ENCODE measurements at regions not wholly inside any gene's neighbourhood (a gene's known extent, or its start where the extent isn't known, plus 50 kb on each side); places are given as distances from the start of the nearest gene placed in this dataset.

DNA sequence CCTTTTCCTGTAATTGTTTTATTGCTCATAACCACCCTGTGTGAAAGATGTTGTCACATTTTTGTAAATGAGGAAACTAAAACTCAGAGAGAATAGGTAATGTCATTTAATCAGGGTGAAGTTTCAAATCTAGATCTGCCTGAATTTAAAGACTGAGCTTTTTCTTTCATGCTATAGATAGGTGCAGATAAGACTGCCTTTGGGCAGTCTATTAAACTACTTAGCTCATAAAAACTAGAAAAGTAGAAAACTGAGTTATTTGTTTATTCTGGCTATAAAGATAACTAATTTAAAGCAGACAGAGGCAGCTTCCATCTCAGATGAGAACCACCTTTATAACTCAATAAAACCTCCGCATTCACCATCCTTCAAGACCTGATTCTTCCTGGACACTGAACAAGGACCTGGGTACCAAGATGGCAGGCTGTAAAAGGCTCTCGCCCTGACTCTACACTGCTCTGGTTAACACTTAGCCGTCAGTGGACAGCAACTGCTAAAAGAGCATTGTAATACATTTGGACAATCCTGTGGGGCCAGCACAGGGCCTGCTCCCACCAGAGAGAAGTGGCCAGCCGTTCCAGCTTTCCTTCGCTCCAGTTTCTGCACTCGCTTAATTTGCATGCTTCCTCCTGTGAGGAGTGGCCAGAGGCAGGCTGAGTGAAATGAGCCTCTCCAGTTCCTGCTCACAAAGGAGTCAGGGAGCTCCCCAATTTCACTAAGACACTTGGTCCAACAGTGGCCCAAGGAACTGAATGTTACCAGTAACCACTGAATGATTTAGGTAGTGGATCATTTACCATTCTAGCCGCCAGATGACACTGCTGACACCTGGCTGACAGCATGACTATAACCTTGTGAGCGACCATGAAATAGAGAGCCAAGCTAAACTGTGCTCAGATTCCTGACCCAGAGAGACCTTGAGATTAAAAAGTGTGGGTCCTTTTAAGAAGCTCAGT is 566.4 kb downstream of the EFNA5 start:
- intact Hi-C loops (cut with DNase I; ENCODE audit: low total_unique reads) = no loop called here
- Histone ChIP-seq H3K27ac (no peak overlapping the region), H3K9me3 (peaks cover 0 to 5% (median 4%) of the 10 kb centered on the region in 3 donors), H3K4me1 (peaks cover 0 to 16% (median 2%) of the 10 kb centered on the region in 4 donors), H3K27me3 (no peaks in the 10 kb centered on the region), H3K36me3 (no peaks in the 10 kb centered on the region), H3K4me3 (no peak overlapping the region)
- TF ChIP-seq, protein P1, sequence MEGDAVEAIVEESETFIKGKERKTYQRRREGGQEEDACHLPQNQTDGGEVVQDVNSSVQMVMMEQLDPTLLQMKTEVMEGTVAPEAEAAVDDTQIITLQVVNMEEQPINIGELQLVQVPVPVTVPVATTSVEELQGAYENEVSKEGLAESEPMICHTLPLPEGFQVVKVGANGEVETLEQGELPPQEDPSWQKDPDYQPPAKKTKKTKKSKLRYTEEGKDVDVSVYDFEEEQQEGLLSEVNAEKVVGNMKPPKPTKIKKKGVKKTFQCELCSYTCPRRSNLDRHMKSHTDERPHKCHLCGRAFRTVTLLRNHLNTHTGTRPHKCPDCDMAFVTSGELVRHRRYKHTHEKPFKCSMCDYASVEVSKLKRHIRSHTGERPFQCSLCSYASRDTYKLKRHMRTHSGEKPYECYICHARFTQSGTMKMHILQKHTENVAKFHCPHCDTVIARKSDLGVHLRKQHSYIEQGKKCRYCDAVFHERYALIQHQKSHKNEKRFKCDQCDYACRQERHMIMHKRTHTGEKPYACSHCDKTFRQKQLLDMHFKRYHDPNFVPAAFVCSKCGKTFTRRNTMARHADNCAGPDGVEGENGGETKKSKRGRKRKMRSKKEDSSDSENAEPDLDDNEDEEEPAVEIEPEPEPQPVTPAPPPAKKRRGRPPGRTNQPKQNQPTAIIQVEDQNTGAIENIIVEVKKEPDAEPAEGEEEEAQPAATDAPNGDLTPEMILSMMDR (IDR thresholded peaks at IDR 0.05) = no peak
- DNase-seq = no peak

DNA sequence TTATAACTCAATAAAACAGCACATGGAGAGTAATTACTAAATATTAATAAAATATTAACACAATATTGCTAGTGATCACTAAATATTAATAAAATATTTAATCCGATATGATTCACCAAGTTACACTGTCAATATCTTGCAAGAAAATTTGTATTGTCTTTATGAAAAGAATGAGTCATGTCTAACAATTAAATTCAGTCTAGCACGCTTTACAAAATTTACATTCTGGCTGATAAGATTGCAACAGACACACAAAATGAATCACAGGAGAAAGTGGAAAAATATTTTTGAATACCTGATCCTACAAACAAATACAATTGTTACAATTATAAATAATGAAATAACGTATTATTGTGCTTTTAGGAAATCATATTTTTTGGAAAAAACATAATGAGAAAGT is 567.2 kb downstream of the EFNA5 start:
- Histone ChIP-seq H3K4me3 (no peak overlapping the region), H3K36me3 (no peaks in the 10 kb centered on the region), H3K27ac (no peak overlapping the region), H3K4me1 (peaks cover 0 to 8% (median 0%) of the 10 kb centered on the region in 4 donors), H3K27me3 (no peaks in the 10 kb centered on the region), H3K9me3 (peaks cover 0 to 5% (median 4%) of the 10 kb centered on the region in 3 donors)
- TF ChIP-seq, protein P1 (IDR thresholded peaks at IDR 0.05) = no peak
- intact Hi-C loops (cut with DNase I; ENCODE audit: low total_unique reads) = no loop called here
- DNase-seq = no peak

DNA sequence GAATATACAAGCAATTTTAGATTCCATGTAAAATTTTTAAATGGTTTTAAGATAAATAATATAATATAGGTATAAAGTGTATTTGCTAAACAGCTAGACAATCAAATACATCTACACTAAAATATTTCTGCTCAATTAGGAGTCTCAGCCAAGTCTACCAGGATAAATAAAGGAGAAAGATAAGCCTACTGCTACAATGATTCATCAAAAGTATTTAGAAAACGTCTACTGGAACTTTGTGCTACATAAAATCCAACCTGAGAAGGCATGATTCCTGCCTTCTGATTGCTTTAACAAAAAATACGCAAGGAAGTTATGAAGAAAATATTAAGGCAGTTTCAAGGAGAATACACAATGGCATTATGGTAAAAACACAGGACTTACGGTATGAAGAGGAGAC is 570.6 kb downstream of the EFNA5 start:
- TF ChIP-seq, protein P1 (IDR thresholded peaks at IDR 0.05) = no peak
- Histone ChIP-seq H3K9me3 (peaks cover 0 to 5% (median 4%) of the 10 kb centered on the region in 3 donors), H3K27me3 (no peaks in the 10 kb centered on the region), H3K4me1 (no peaks in the 10 kb centered on the region), H3K36me3 (no peaks in the 10 kb centered on the region), H3K27ac (no peak overlapping the region), H3K4me3 (no peak overlapping the region)
- intact Hi-C loops (cut with DNase I; ENCODE audit: low total_unique reads) = no loop called here
- no peak for DNase-seq

DNA sequence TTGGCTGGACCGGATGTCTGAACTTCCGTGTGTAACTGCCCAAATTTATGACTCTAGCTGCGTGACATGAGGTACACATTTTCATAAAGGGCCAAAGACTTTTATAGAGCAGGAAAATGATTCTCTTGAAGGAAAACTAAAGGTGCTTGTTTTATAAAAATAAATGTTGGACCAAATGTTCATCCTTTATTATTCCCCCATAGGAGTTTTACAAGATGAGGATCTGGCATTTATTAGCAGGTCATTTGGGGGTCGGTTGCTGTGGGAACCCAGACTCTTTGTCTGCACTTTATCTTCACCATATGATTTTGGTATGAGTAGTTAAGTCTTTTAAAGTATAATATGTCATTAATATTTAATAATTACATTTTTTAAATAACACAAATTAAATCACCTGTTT is 571.2 kb downstream of the EFNA5 start:
- TF ChIP-seq, protein P1 (IDR thresholded peaks at IDR 0.05) = no peak
- H3K27ac ChIP-seq = no peak overlapping the region
- peaks cover 3 to 10% (median 4%) of the 10 kb centered on the region in 3 donors for H3K9me3 ChIP-seq
- intact Hi-C loops (cut with DNase I; ENCODE audit: low total_unique reads) = no loop called here
- DNase-seq = no peak
- no peaks in the 10 kb centered on the region for H3K4me1 ChIP-seq
- no peaks in the 10 kb centered on the region for H3K27me3 ChIP-seq
- H3K4me3 ChIP-seq = no peak overlapping the region
- no peaks in the 10 kb centered on the region for H3K36me3 ChIP-seq

DNA sequence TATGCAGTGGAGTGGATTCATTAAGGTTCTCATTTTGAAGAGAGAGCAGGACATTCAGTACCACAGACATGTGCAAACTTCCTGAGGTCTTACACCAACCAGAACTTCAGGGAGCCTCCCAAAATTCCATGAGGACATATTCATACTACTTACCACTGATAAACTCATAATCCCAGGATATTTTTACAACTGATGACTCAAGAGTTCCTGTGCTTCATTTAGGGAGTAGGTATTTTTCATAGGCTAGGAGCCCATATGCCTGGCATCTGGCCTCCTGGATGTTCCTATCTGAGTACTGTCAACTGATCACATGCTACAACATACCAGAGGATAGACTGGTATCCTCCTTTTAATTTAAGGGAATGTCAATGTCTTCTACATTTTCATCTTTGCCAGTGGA is 578.0 kb downstream of the EFNA5 start:
- H3K27me3 ChIP-seq = no peaks in the 10 kb centered on the region
- no peak for DNase-seq
- H3K36me3 ChIP-seq = no peaks in the 10 kb centered on the region
- intact Hi-C loops (cut with DNase I; ENCODE audit: low total_unique reads) = no loop called here
- H3K27ac ChIP-seq = no peak overlapping the region
- H3K9me3 ChIP-seq = peaks cover 0 to 25% (median 10%) of the 10 kb centered on the region in 3 donors
- peaks cover 0 to 24% (median 4%) of the 10 kb centered on the region in 4 donors for H3K4me1 ChIP-seq
- TF ChIP-seq, protein P1 (IDR thresholded peaks at IDR 0.05) = no peak
- H3K4me3 ChIP-seq = no peak overlapping the region
